Esophagus squamous epithelium (tissue), 5 donors: ENCODE measurements at regions not wholly inside any gene's neighbourhood (a gene's known extent, or its start where the extent isn't known, plus 50 kb on each side); places are given as distances from the start of the nearest gene placed in this dataset.

Experiments used
- DNase-seq: peaks from one replicate; lab custom pipeline; 2025; lab: John Stamatoyannopoulos, UW
- H3K27ac ChIP-seq, 4 donors: fragments of 200-600 bp; sonication (generic); one replicate each; pipeline ENCODE4 v1.5.1; 2016 to 2019; ENCODE audit warnings: mild to moderate bottlenecking in 1 of 4
- H3K27me3 ChIP-seq, 4 donors: fragments of 200-600 bp; sonication (generic); 1 replicate in 3 of 4; 2 replicates in 1 of 4; pipeline versions ENCODE4 v1.5.1 to v1.6.0; 2017 to 2021; ENCODE audit warnings: antibody characterized with exemption in 1 of 4
- H3K36me3 ChIP-seq, 3 donors: fragments of 200-600 bp; sonication (generic); one replicate each; pipeline ENCODE4 v1.5.1; 2016 to 2019
- H3K4me1 ChIP-seq, 3 donors: fragments of 200-600 bp; sonication (generic); one replicate each; pipeline ENCODE4 v1.5.1; 2017 to 2019
- H3K4me3 ChIP-seq, 4 donors: fragments of 200-600 bp; sonication (generic); 1 replicate in 3 of 4; 2 replicates in 1 of 4; pipeline ENCODE4 v1.5.1; 2016 to 2019; ENCODE audit warnings: mild to moderate bottlenecking in 2 of 4, moderate library complexity in 1 of 4
- H3K9me3 ChIP-seq, 3 donors: fragments of 200-600 bp; sonication (generic); one replicate each; pipeline ENCODE4 v1.5.1; 2016 to 2019
- CTCF ChIP-seq, 6 experiments: fragments of 450-650 bp in 4 of 6; fragments of 200-600 bp in 2 of 6; sonication (generic) in 2 of 6; IDR thresholded peaks; one replicate each; pipeline ENCODE4 v1.5.1; 2016 to 2019; ENCODE audit warnings: antibody characterized with exemption in 6 of 6, mild to moderate bottlenecking in 4 of 6, moderate library complexity in 4 of 6
- POLR2A ChIP-seq, 4 donors: fragments of 450-650 bp; IDR thresholded peaks; one replicate each; pipeline ENCODE4 v1.6.1; 2017; ENCODE audit warnings: antibody characterized with exemption in 4 of 4, mild to moderate bottlenecking in 4 of 4, moderate library complexity in 3 of 4
- WGBS, 2 donors: methylation state at CpG; one replicate each; pipeline ENCODE4 v1.1.5; 2018; 5-methylcytosine and 5-hydroxymethylcytosine counted together
- intact Hi-C: fragments of 100-400 bp; cut with DNase I; formaldehyde crosslinking; loops from one replicate; pipeline ENCODE4 v1.15.0; 2022
- donor health status: DM: yes; HTN: yes; CAD: no.

GRCh38 chr7:81514546-81514945 is 255.3 kb downstream of the HGF start:
- Histone ChIP-seq H3K4me3 (no peak overlapping the region), H3K4me1 (no peaks in the 10 kb centered on the region), H3K27me3 (no peaks in the 10 kb centered on the region), H3K9me3 (no peaks in the 10 kb centered on the region), H3K36me3 (no peaks in the 10 kb centered on the region), H3K27ac (no peak overlapping the region)
- intact Hi-C loops, result no loop called here
- no peak for TF ChIP-seq CTCF (IDR thresholded peaks at IDR 0.05)
- no peak for TF ChIP-seq POLR2A (IDR thresholded peaks at IDR 0.05)
- no peak for DNase-seq
- 54 to 59% methylated on average over 3 of the region's 3 CpGs for WGBS, 2 donors

- TF ChIP-seq CTCF (IDR thresholded peaks at IDR 0.05) (no peak), POLR2A (IDR thresholded peaks at IDR 0.05) (no peak)
- H3K4me1 ChIP-seq, result no peaks in the 10 kb centered on the region
- intact Hi-C loops, result no loop called here
- no peak for DNase-seq
- H3K4me3 ChIP-seq, result no peak overlapping the region
- no peaks in the 10 kb centered on the region for H3K9me3 ChIP-seq
- 80 to 83% methylated on average over 2 to 10 of the region's 10 CpGs for WGBS, 2 donors
- H3K27me3 ChIP-seq, result no peaks in the 10 kb centered on the region
- no peaks in the 10 kb centered on the region for H3K36me3 ChIP-seq
- no peak overlapping the region for H3K27ac ChIP-seq
Measured at GRCh38 chr7:81510122-81510521, 259.7 kb downstream of the HGF start.

GRCh38 chr7:81507221-81507620 is 262.6 kb downstream of the HGF start:
- TF ChIP-seq CTCF (IDR thresholded peaks at IDR 0.05) (no peak), POLR2A (IDR thresholded peaks at IDR 0.05) (no peak)
- no peak for DNase-seq
- Histone ChIP-seq H3K36me3 (no peaks in the 10 kb centered on the region), H3K4me1 (peaks cover 0 to 3% (median under 1%) of the 10 kb centered on the region in 3 donors), H3K4me3 (no peak overlapping the region), H3K9me3 (no peaks in the 10 kb centered on the region), H3K27ac (no peak overlapping the region), H3K27me3 (no peaks in the 10 kb centered on the region)
- intact Hi-C loops, result no loop called here
- 74 to 78% methylated on average over 2 of the region's 2 CpGs for WGBS, 2 donors

GRCh38 chr7:81506609-81507008 is 263.2 kb downstream of the HGF start:
- H3K9me3 ChIP-seq, result no peaks in the 10 kb centered on the region
- no peak for DNase-seq
- TF ChIP-seq POLR2A (IDR thresholded peaks at IDR 0.05) (no peak), CTCF (IDR thresholded peaks at IDR 0.05) (no peak)
- no peaks in the 10 kb centered on the region for H3K36me3 ChIP-seq
- H3K4me3 ChIP-seq, result no peak overlapping the region
- intact Hi-C loops, result no loop called here
- H3K4me1 ChIP-seq, result peaks cover 0 to 9% (median 6%) of the 10 kb centered on the region in 3 donors
- no peaks in the 10 kb centered on the region for H3K27me3 ChIP-seq
- WGBS, 2 donors, result 28 to 35% methylated on average over 1 of the region's 1 CpG
- H3K27ac ChIP-seq, result no peak overlapping the region

GRCh38 chr7:81503771-81504170 is 266.1 kb downstream of the HGF start:
- Histone ChIP-seq H3K27me3 (no peaks in the 10 kb centered on the region), H3K27ac (no peak overlapping the region), H3K9me3 (no peaks in the 10 kb centered on the region), H3K4me3 (no peak overlapping the region), H3K4me1 (peaks cover 7 to 36% (median 12%) of the 10 kb centered on the region in 3 donors), H3K36me3 (no peaks in the 10 kb centered on the region)
- intact Hi-C loops, result no loop called here
- no peak for DNase-seq
- no peak for TF ChIP-seq CTCF (IDR thresholded peaks at IDR 0.05)
- TF ChIP-seq POLR2A (IDR thresholded peaks at IDR 0.05), result no peak
